ENCODE measurements at regions not wholly inside any gene's neighbourhood (a gene's known extent, or its start where the extent isn't known, plus 50 kb on each side); places are given as distances from the start of the nearest gene placed in this dataset.
"Not testable (repeated sequence)": the region's sequence is repeated elsewhere in the genome, so short reads cannot be mapped to it uniquely, and the experiment has no call there.

DNA sequence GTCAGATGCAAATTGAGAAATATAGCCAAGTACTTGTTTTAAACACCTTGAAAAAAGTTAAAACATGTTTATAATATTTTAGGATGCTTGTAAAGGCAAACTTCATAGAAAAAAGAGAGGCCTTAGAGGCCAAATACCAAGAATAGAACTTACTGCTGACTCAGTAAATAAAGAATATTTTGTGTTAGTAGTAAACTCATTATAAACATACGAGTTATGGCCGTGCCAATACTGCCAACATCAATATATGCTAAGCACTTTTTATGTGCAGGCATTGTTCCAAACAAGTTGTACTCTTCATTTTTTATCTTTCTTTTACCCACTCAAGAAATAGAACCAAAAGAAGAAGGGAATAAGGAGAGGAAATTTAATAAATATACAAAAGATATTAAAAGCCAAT lies 705.9 kb upstream of the NCAM2 start:
- H2AK5ac ChIP-seq (ENCODE audit: low read length, severe bottlenecking) = no peak overlapping the region
- H3K27me3 ChIP-seq (ENCODE audit: control insufficient read depth in 1 of 2, insufficient read depth in 1 of 2, low read length in 2 of 2) = no peaks in the 10 kb centered on the region
- H3K27ac ChIP-seq (ENCODE audit: low read length, poor library complexity, severe bottlenecking) = no peak overlapping the region
- H4K8ac ChIP-seq (ENCODE audit: low read length) = no peak overlapping the region
- no peaks in the 10 kb centered on the region for H3K36me3 ChIP-seq (ENCODE audit: control insufficient read depth in 1 of 2, insufficient read depth in 2 of 2, low read depth in 1 of 2, low read length in 2 of 2)
- no peak overlapping the region for H2BK120ac ChIP-seq (ENCODE audit: low read depth, low read length)
- H3K4me1 ChIP-seq (ENCODE audit: control insufficient read depth, insufficient read depth, low read depth, low read length) = no peaks in the 10 kb centered on the region
- no peaks in the 10 kb centered on the region for H3K79me1 ChIP-seq (replicated peaks; ENCODE audit: low read length, poor library complexity, severe bottlenecking)
- no peak for DNase-seq
- H3K9me3 ChIP-seq (ENCODE audit: control insufficient read depth, low read length) = no peaks in the 10 kb centered on the region
- no peak overlapping the region for H3K4ac ChIP-seq (ENCODE audit: low read depth in 1 of 2, low read length in 2 of 2)
- H3K14ac ChIP-seq (ENCODE audit: low read length in 2 of 2) = no peak overlapping the region
- no peak overlapping the region for H3K4me3 ChIP-seq (ENCODE audit: insufficient read depth in 1 of 2, low read depth in 1 of 2, low read length in 2 of 2)
- H3K4me2 ChIP-seq (ENCODE audit: low read length, poor library complexity, severe bottlenecking) = no peak overlapping the region
- no peak overlapping the region for H2BK5ac ChIP-seq (ENCODE audit: low read depth, low read length, poor library complexity, severe bottlenecking)
- no peak overlapping the region for H3K18ac ChIP-seq (ENCODE audit: low read depth in 1 of 2, low read length in 2 of 2)
- H2BK15ac ChIP-seq (ENCODE audit: low read depth, poor library complexity, severe bottlenecking) = no peak overlapping the region
- H3K23ac ChIP-seq (ENCODE audit: low read length in 2 of 2) = no peak overlapping the region
- H2BK12ac ChIP-seq (ENCODE audit: low read length in 2 of 2) = no peak overlapping the region
- H4K91ac ChIP-seq (ENCODE audit: low read length) = no peak overlapping the region
- H3K9ac ChIP-seq (ENCODE audit: low read length) = no peak overlapping the region
- no peak overlapping the region for H2AFZ ChIP-seq (ENCODE audit: low read depth, low read length)
- no CpG with 5 or more reads among the region's 2 CpGs for WGBS

GRCh38 chr21:20292854-20293253 lies 705.4 kb upstream of the NCAM2 start:
- not testable (repeated sequence) for H3K18ac ChIP-seq (ENCODE audit: low read depth in 1 of 2, low read length in 2 of 2); H2BK5ac ChIP-seq (ENCODE audit: low read depth, low read length, poor library complexity, severe bottlenecking); H3K36me3 ChIP-seq (ENCODE audit: control insufficient read depth in 1 of 2, insufficient read depth in 2 of 2, low read depth in 1 of 2, low read length in 2 of 2); H2BK15ac ChIP-seq (ENCODE audit: low read depth, poor library complexity, severe bottlenecking); H3K27ac ChIP-seq (ENCODE audit: low read length, poor library complexity, severe bottlenecking); H3K27me3 ChIP-seq (ENCODE audit: control insufficient read depth in 1 of 2, insufficient read depth in 1 of 2, low read length in 2 of 2); H4K91ac ChIP-seq (ENCODE audit: low read length); H3K14ac ChIP-seq (ENCODE audit: low read length in 2 of 2); H3K4me3 ChIP-seq (ENCODE audit: insufficient read depth in 1 of 2, low read depth in 1 of 2, low read length in 2 of 2); H2BK12ac ChIP-seq (ENCODE audit: low read length in 2 of 2); H3K9ac ChIP-seq (ENCODE audit: low read length); H3K23ac ChIP-seq (ENCODE audit: low read length in 2 of 2); H3K4me1 ChIP-seq (ENCODE audit: control insufficient read depth, insufficient read depth, low read depth, low read length); H2BK120ac ChIP-seq (ENCODE audit: low read depth, low read length); H3K4ac ChIP-seq (ENCODE audit: low read depth in 1 of 2, low read length in 2 of 2); H3K4me2 ChIP-seq (ENCODE audit: low read length, poor library complexity, severe bottlenecking); H2AK5ac ChIP-seq (ENCODE audit: low read length, severe bottlenecking); H2AFZ ChIP-seq (ENCODE audit: low read depth, low read length); H3K79me1 ChIP-seq (replicated peaks; ENCODE audit: low read length, poor library complexity, severe bottlenecking); H4K8ac ChIP-seq (ENCODE audit: low read length); H3K9me3 ChIP-seq (ENCODE audit: control insufficient read depth, low read length)
- DNase-seq = peak; percentile 37
- 38% methylated on average over 2 of the region's 5 CpGs for WGBS

- Histone ChIP-seq H3K9ac (ENCODE audit: low read length) (no peak overlapping the region), H2AFZ (ENCODE audit: low read depth, low read length) (no peak overlapping the region), H2AK5ac (ENCODE audit: low read length, severe bottlenecking) (no peak overlapping the region), H3K36me3 (ENCODE audit: control insufficient read depth in 1 of 2, insufficient read depth in 2 of 2, low read depth in 1 of 2, low read length in 2 of 2) (no peaks in the 10 kb centered on the region), H3K4me3 (ENCODE audit: insufficient read depth in 1 of 2, low read depth in 1 of 2, low read length in 2 of 2) (no peak overlapping the region), H2BK120ac (ENCODE audit: low read depth, low read length) (no peak overlapping the region), H3K27me3 (ENCODE audit: control insufficient read depth in 1 of 2, insufficient read depth in 1 of 2, low read length in 2 of 2) (no peaks in the 10 kb centered on the region), H2BK15ac (ENCODE audit: low read depth, poor library complexity, severe bottlenecking) (no peak overlapping the region), H3K9me3 (ENCODE audit: control insufficient read depth, low read length) (no peaks in the 10 kb centered on the region), H3K18ac (ENCODE audit: low read depth in 1 of 2, low read length in 2 of 2) (no peak overlapping the region), H3K14ac (ENCODE audit: low read length in 2 of 2) (no peak overlapping the region), H4K91ac (ENCODE audit: low read length) (no peak overlapping the region), H3K4me1 (ENCODE audit: control insufficient read depth, insufficient read depth, low read depth, low read length) (no peaks in the 10 kb centered on the region), H3K27ac (ENCODE audit: low read length, poor library complexity, severe bottlenecking) (no peak overlapping the region), H2BK5ac (ENCODE audit: low read depth, low read length, poor library complexity, severe bottlenecking) (no peak overlapping the region), H3K4ac (ENCODE audit: low read depth in 1 of 2, low read length in 2 of 2) (no peak overlapping the region), H3K79me1 (replicated peaks; ENCODE audit: low read length, poor library complexity, severe bottlenecking) (no peaks in the 10 kb centered on the region), H4K8ac (ENCODE audit: low read length) (no peak overlapping the region), H3K4me2 (ENCODE audit: low read length, poor library complexity, severe bottlenecking) (no peak overlapping the region), H2BK12ac (ENCODE audit: low read length in 2 of 2) (no peak overlapping the region), H3K23ac (ENCODE audit: low read length in 2 of 2) (no peak overlapping the region)
- no peak for DNase-seq
- WGBS = 44% methylated on average over 1 of the region's 1 CpG
Observed at GRCh38 chr21:20301395-20301794, 696.8 kb upstream of the NCAM2 start.

DNA sequence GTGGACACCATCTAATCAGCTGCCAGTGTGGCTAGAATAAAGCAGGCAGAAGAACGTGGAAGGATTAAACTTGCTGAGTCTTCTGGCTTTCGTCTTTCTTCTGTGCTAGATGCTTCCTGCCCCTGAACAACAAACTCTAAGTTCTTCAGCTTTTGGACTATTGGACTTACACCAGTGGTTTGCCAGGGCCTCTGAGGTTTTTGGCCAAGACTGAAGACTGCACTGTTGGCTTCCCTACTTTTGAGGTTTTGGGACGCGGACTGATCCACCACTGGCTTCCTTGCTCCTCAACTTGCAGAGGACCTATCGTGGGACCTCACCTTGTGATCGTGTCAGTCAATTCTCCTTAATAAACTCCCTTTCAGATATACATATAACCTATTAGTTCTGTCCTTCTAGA lies 696.1 kb upstream of the NCAM2 start:
- Histone ChIP-seq H3K9me3 (ENCODE audit: control insufficient read depth, low read length) (no peaks in the 10 kb centered on the region), H3K79me1 (replicated peaks; ENCODE audit: low read length, poor library complexity, severe bottlenecking) (no peaks in the 10 kb centered on the region), H2BK120ac (ENCODE audit: low read depth, low read length) (no peak overlapping the region), H3K4ac (ENCODE audit: low read depth in 1 of 2, low read length in 2 of 2) (no peak overlapping the region), H4K91ac (ENCODE audit: low read length) (no peak overlapping the region), H3K4me2 (ENCODE audit: low read length, poor library complexity, severe bottlenecking) (no peak overlapping the region), H2AFZ (ENCODE audit: low read depth, low read length) (no peak overlapping the region), H2AK5ac (ENCODE audit: low read length, severe bottlenecking) (no peak overlapping the region), H3K14ac (ENCODE audit: low read length in 2 of 2) (no peak overlapping the region), H3K4me1 (ENCODE audit: control insufficient read depth, insufficient read depth, low read depth, low read length) (no peaks in the 10 kb centered on the region), H2BK5ac (ENCODE audit: low read depth, low read length, poor library complexity, severe bottlenecking) (no peak overlapping the region), H3K4me3 (ENCODE audit: insufficient read depth in 1 of 2, low read depth in 1 of 2, low read length in 2 of 2) (no peak overlapping the region), H3K18ac (ENCODE audit: low read depth in 1 of 2, low read length in 2 of 2) (no peak overlapping the region), H2BK15ac (ENCODE audit: low read depth, poor library complexity, severe bottlenecking) (no peak overlapping the region), H3K9ac (ENCODE audit: low read length) (no peak overlapping the region), H2BK12ac (ENCODE audit: low read length in 2 of 2) (no peak overlapping the region), H3K36me3 (ENCODE audit: control insufficient read depth in 1 of 2, insufficient read depth in 2 of 2, low read depth in 1 of 2, low read length in 2 of 2) (no peaks in the 10 kb centered on the region), H3K23ac (ENCODE audit: low read length in 2 of 2) (no peak overlapping the region), H4K8ac (ENCODE audit: low read length) (no peak overlapping the region), H3K27ac (ENCODE audit: low read length, poor library complexity, severe bottlenecking) (no peak overlapping the region), H3K27me3 (ENCODE audit: control insufficient read depth in 1 of 2, insufficient read depth in 1 of 2, low read length in 2 of 2) (no peaks in the 10 kb centered on the region)
- no peak for DNase-seq
- WGBS = 69% methylated on average over 6 of the region's 6 CpGs

Measured in mesenchymal stem cell (in vitro differentiated cells and primary cell).